ENCODE measurements at regions not wholly inside any gene's neighbourhood (a gene's known extent, or its start where the extent isn't known, plus 50 kb on each side); places are given as distances from the start of the nearest gene placed in this dataset.

GRCh38 chrX:150200361-150200760 lies 162.8 kb upstream of the MAMLD1 start:
- DNase-seq = no peak

GRCh38 chrX:150200820-150201287 lies 162.3 kb upstream of the MAMLD1 start:
- Histone ChIP-seq H3K4me1 (ENCODE audit: control insufficient read depth in 5 of 5, insufficient read depth in 5 of 5, low read length in 5 of 5) (no peaks in the 10 kb centered on the region), H3K9me3 (ENCODE audit: control insufficient read depth in 4 of 4, insufficient read depth in 3 of 4, low read length in 3 of 4) (peaks cover 0 to 4% (median 0%) of the 10 kb centered on the region in 4 donors), H3K4me3 (no peak overlapping the region), H3K27me3 (ENCODE audit: control insufficient read depth in 3 of 3, insufficient read depth in 3 of 3, low read length in 2 of 3) (no peaks in the 10 kb centered on the region), H3K9ac (ENCODE audit: insufficient read depth in 1 of 2, low read length in 2 of 2) (no peak overlapping the region), H3K36me3 (ENCODE audit: control insufficient read depth in 4 of 4, insufficient read depth in 4 of 4, low read length in 4 of 4) (no peaks in the 10 kb centered on the region), H3K27ac (ENCODE audit: low read depth in 1 of 2, low read length in 1 of 2) (peak overlapping the region in 1 of 2 donors; percentile 41)
- DNase-seq (peak in 2 of 3 donors; percentile 14 to 41), ATAC-seq (ENCODE audit: insufficient read depth, low FRiP score) (peak; percentile 62)
- WGBS, 2 donors = 39 to 41% methylated on average over 5 of the region's 5 CpGs
- no peak for TF ChIP-seq CTCF (IDR thresholded peaks at IDR 0.05; ENCODE audit: control extremely low read depth, extremely low read depth)

More at GRCh38 chrX:150200361-150200760, 162.8 kb upstream of the MAMLD1 start:
- no peaks in the 10 kb centered on the region for H3K27me3 ChIP-seq (ENCODE audit: control insufficient read depth in 3 of 3, insufficient read depth in 3 of 3, low read length in 2 of 3)
- H3K4me1 ChIP-seq (ENCODE audit: control insufficient read depth in 5 of 5, insufficient read depth in 5 of 5, low read length in 5 of 5) = no peaks in the 10 kb centered on the region
- no peak overlapping the region for H3K27ac ChIP-seq (ENCODE audit: low read depth in 1 of 2, low read length in 1 of 2)
- WGBS, 2 donors = 87 to 97% methylated on average over 2 of the region's 2 CpGs
- H3K9me3 ChIP-seq (ENCODE audit: control insufficient read depth in 4 of 4, insufficient read depth in 3 of 4, low read length in 3 of 4) = peaks cover 0 to 4% (median 0%) of the 10 kb centered on the region in 4 donors
- H3K4me3 ChIP-seq = no peak overlapping the region
- H3K36me3 ChIP-seq (ENCODE audit: control insufficient read depth in 4 of 4, insufficient read depth in 4 of 4, low read length in 4 of 4) = no peaks in the 10 kb centered on the region
- no peak for TF ChIP-seq CTCF (IDR thresholded peaks at IDR 0.05; ENCODE audit: control extremely low read depth, extremely low read depth)
- ATAC-seq (ENCODE audit: insufficient read depth, low FRiP score) = no peak
- no peak overlapping the region for H3K9ac ChIP-seq (ENCODE audit: insufficient read depth in 1 of 2, low read length in 2 of 2)

DNA sequence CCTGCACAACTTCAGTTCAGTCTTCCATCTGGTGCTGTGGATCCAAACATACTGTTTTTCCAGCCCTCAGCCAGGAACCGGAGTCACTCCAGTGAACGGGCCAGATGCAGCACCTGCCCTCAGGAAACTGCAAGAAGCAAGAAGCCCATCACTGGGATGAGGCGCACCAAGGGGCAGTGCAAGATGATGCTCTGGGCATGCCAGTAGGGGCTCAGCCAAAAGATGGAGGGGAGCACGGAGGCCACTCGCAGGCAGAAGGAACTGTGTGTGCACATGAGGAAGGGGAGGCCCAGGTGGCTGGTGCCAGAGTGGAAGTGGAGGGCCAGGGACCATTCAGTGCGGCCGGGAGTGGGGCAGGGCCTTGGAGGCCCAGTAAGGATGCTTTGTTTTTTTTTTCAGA lies 161.7 kb upstream of the MAMLD1 start:
- TF ChIP-seq CTCF (IDR thresholded peaks at IDR 0.05; ENCODE audit: control extremely low read depth, extremely low read depth) = no peak
- H3K27ac ChIP-seq (ENCODE audit: low read depth in 1 of 2, low read length in 1 of 2) = no peak overlapping the region
- no peaks in the 10 kb centered on the region for H3K36me3 ChIP-seq (ENCODE audit: control insufficient read depth in 4 of 4, insufficient read depth in 4 of 4, low read length in 4 of 4)
- no peaks in the 10 kb centered on the region for H3K27me3 ChIP-seq (ENCODE audit: control insufficient read depth in 3 of 3, insufficient read depth in 3 of 3, low read length in 2 of 3)
- H3K9ac ChIP-seq (ENCODE audit: insufficient read depth in 1 of 2, low read length in 2 of 2) = no peak overlapping the region
- no peak overlapping the region for H3K4me3 ChIP-seq
- DNase-seq = no peak
- 89 to 93% methylated on average over 7 of the region's 7 CpGs for WGBS, 2 donors
- peaks cover 0 to 4% (median 0%) of the 10 kb centered on the region in 4 donors for H3K9me3 ChIP-seq (ENCODE audit: control insufficient read depth in 4 of 4, insufficient read depth in 3 of 4, low read length in 3 of 4)
- ATAC-seq (ENCODE audit: insufficient read depth, low FRiP score) = no peak
- H3K4me1 ChIP-seq (ENCODE audit: control insufficient read depth in 5 of 5, insufficient read depth in 5 of 5, low read length in 5 of 5) = no peaks in the 10 kb centered on the region

DNA sequence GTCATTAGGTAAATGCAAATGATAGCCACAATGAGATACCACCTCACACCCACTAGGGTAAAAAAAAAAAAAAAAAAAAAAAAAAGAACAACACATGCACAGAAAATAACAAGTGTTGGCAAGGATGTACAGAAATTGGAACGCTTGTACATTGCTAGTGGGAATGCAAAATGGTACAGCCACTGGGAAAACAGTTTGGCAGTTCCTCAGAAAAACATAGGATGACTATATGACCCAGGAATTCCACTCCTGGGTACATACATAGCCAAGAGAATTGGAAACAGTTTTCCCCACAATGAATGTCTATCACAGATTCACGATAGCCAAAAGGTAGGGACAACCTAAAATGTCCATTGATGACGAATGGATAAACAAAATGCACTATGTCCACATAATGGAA lies 161.3 kb upstream of the MAMLD1 start:
- WGBS, 2 donors = 69 to 98% methylated on average over 3 of the region's 3 CpGs
- no peaks in the 10 kb centered on the region for H3K4me1 ChIP-seq (ENCODE audit: control insufficient read depth in 5 of 5, insufficient read depth in 5 of 5, low read length in 5 of 5)

More for the DNA sequence above, 161.3 kb upstream of the MAMLD1 start:
- DNase-seq (no peak), ATAC-seq (ENCODE audit: insufficient read depth, low FRiP score) (no peak)
- Histone ChIP-seq H3K9me3 (ENCODE audit: control insufficient read depth in 4 of 4, insufficient read depth in 3 of 4, low read length in 3 of 4) (peaks cover 0 to 4% (median 0%) of the 10 kb centered on the region in 4 donors), H3K27ac (ENCODE audit: low read depth in 1 of 2, low read length in 1 of 2) (no peak overlapping the region), H3K27me3 (ENCODE audit: control insufficient read depth in 3 of 3, insufficient read depth in 3 of 3, low read length in 2 of 3) (no peaks in the 10 kb centered on the region), H3K36me3 (ENCODE audit: control insufficient read depth in 4 of 4, insufficient read depth in 4 of 4, low read length in 4 of 4) (no peaks in the 10 kb centered on the region), H3K9ac (ENCODE audit: insufficient read depth in 1 of 2, low read length in 2 of 2) (no peak overlapping the region), H3K4me3 (no peak overlapping the region)
- TF ChIP-seq CTCF (IDR thresholded peaks at IDR 0.05; ENCODE audit: control extremely low read depth, extremely low read depth) = no peak
